ENCODE measurements at regions not wholly inside any gene's neighbourhood (a gene's known extent, or its start where the extent isn't known, plus 50 kb on each side); places are given as distances from the start of the nearest gene placed in this dataset.

DNA sequence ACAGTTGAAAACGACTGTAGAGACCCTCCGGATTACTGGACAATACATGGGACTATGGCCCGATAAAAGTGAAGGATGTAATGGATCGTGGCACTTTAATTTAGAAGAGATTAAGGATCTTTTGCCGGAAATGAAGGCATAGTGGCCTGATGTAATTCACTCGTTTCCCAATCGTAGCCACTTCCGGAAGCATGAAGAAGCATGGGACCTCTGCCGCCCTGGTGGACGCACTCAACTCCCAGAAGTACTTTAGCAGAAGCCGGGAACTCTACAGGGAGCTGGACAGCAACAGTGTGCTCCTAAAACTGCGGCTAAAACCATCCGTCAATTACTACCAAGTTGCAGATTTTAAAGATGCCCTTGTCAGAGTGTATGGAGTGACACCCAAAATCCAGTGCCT, 59.6 kb upstream of the NUPR2 start (continued):
- TF ChIP-seq NANOG (IDR thresholded peaks at IDR 0.05; ENCODE audit: borderline replicate concordance), result no peak
- no peak for TF ChIP-seq POLR2AphosphoS5 (IDR thresholded peaks at IDR 0.05; ENCODE audit: low read depth)
- no peak for TF ChIP-seq STAT1 (IDR thresholded peaks at IDR 0.05; ENCODE audit: unreplicated experiment)
- TF ChIP-seq, protein P1, sequence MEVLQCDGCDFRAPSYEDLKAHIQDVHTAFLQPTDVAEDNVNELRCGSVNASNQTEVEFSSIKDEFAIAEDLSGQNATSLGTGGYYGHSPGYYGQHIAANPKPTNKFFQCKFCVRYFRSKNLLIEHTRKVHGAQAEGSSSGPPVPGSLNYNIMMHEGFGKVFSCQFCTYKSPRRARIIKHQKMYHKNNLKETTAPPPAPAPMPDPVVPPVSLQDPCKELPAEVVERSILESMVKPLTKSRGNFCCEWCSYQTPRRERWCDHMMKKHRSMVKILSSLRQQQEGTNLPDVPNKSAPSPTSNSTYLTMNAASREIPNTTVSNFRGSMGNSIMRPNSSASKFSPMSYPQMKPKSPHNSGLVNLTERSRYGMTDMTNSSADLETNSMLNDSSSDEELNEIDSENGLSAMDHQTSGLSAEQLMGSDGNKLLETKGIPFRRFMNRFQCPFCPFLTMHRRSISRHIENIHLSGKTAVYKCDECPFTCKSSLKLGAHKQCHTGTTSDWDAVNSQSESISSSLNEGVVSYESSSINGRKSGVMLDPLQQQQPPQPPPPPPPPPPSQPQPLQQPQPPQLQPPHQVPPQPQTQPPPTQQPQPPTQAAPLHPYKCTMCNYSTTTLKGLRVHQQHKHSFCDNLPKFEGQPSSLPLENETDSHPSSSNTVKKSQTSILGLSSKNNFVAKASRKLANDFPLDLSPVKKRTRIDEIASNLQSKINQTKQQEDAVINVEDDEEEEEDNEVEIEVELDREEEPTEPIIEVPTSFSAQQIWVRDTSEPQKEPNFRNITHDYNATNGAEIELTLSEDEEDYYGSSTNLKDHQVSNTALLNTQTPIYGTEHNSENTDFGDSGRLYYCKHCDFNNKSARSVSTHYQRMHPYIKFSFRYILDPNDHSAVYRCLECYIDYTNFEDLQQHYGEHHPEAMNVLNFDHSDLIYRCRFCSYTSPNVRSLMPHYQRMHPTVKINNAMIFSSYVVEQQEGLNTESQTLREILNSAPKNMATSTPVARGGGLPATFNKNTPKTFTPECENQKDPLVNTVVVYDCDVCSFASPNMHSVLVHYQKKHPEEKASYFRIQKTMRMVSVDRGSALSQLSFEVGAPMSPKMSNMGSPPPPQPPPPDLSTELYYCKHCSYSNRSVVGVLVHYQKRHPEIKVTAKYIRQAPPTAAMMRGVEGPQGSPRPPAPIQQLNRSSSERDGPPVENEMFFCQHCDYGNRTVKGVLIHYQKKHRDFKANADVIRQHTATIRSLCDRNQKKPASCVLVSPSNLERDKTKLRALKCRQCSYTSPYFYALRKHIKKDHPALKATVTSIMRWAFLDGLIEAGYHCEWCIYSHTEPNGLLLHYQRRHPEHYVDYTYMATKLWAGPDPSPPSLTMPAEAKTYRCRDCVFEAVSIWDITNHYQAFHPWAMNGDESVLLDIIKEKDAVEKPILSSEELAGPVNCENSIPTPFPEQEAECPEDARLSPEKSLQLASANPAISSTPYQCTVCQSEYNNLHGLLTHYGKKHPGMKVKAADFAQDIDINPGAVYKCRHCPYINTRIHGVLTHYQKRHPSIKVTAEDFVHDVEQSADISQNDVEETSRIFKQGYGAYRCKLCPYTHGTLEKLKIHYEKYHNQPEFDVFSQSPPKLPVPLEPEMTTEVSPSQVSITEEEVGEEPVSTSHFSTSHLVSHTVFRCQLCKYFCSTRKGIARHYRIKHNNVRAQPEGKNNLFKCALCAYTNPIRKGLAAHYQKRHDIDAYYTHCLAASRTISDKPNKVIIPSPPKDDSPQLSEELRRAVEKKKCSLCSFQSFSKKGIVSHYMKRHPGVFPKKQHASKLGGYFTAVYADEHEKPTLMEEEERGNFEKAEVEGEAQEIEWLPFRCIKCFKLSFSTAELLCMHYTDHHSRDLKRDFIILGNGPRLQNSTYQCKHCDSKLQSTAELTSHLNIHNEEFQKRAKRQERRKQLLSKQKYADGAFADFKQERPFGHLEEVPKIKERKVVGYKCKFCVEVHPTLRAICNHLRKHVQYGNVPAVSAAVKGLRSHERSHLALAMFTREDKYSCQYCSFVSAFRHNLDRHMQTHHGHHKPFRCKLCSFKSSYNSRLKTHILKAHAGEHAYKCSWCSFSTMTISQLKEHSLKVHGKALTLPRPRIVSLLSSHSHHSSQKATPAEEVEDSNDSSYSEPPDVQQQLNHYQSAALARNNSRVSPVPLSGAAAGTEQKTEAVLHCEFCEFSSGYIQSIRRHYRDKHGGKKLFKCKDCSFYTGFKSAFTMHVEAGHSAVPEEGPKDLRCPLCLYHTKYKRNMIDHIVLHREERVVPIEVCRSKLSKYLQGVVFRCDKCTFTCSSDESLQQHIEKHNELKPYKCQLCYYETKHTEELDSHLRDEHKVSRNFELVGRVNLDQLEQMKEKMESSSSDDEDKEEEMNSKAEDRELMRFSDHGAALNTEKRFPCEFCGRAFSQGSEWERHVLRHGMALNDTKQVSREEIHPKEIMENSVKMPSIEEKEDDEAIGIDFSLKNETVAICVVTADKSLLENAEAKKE (CRISPR knock-in tag; IDR thresholded peaks at IDR 0.05), result no peak
- TF ChIP-seq CREB1 (CRISPR knock-in tag; IDR thresholded peaks at IDR 0.05; ENCODE audit: low read depth), result no peak
- no peak for TF ChIP-seq JUNB (IDR thresholded peaks at IDR 0.05; ENCODE audit: unreplicated experiment)

DNA sequence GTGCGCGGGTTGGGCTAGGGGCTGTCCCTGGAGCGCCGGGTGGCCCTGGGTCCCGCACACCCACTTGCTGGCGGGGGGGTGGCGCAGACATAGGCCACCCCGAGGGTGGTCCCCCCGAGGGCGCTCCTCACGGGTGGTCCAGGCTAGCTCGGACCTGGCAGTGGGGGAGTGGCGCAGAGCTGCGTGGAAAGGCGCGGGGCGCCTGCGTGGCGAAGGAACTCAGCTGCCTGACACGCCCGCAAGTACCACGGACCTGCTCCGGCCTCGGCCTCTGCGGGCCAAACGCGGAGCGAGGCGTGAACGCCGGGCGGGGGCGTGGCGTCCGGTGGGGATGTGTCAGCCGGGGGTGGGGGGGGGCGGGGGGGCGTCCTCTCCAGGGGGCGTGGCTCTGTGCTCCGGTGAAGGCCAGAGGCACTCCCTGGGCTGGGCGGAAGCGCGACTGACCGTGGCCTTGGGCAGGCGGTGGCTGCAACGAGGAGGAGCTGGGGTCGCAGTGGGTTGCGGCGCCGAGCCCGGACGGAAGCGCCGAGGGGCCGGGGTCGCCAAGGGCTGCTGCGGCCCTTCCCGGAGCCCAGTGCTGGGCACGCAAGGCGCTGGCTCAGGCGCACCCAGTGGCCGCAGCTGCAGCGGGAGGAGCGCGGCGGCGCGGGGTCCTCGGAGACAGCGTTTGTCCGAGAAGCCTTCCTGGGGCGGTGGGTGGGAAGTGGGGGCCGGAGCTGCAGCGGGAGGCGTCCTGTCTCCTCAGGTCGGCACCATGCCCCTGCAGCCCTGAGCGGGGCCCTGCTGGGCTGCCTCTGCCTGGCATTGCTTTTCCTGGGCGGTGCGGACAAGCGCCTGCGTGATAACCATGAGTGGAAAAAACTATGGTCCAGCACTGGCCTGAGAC, 58.9 kb upstream of the NUPR2 start:
- Mint-ChIP-seq H3K27ac (no peak overlapping the region), H3K27me3 (ENCODE audit: insufficient read depth, low read depth, poor library complexity) (peaks cover 4% of the 10 kb centered on the region), H3K9me3 (peaks cover 89% of the 10 kb centered on the region), H3K4me3 (no peak overlapping the region), H3K36me3 (ENCODE audit: low read depth) (peaks cover 42% of the 10 kb centered on the region), H3K4me1 (no peaks in the 10 kb centered on the region)
- Histone ChIP-seq H3K36me3 (ENCODE audit: insufficient read depth) (no peaks in the 10 kb centered on the region; the same call in 1 of the 2 replicates), H3K4me3 (no peak overlapping the region), H2AFZ (no peak overlapping the region), H3K79me2 (replicated peaks; ENCODE audit: insufficient read depth) (no peaks in the 10 kb centered on the region), H3K27me3 (ENCODE audit: insufficient read depth) (no peaks in the 10 kb centered on the region), H3K9me2 (ENCODE audit: insufficient read depth) (no peaks in the 10 kb centered on the region), H4K20me1 (replicated peaks; ENCODE audit: insufficient read depth) (no peaks in the 10 kb centered on the region), H3F3A (replicated peaks; ENCODE audit: low read depth) (no peaks in the 10 kb centered on the region), H3K27ac (ENCODE audit: low read depth) (no peak overlapping the region), H3K4me2 (no peak overlapping the region), H3K4me1 (ENCODE audit: insufficient read depth) (no peaks in the 10 kb centered on the region)
- no peak for DNase-seq (ENCODE audit: low spot score)
- TF ChIP-seq, protein P2, sequence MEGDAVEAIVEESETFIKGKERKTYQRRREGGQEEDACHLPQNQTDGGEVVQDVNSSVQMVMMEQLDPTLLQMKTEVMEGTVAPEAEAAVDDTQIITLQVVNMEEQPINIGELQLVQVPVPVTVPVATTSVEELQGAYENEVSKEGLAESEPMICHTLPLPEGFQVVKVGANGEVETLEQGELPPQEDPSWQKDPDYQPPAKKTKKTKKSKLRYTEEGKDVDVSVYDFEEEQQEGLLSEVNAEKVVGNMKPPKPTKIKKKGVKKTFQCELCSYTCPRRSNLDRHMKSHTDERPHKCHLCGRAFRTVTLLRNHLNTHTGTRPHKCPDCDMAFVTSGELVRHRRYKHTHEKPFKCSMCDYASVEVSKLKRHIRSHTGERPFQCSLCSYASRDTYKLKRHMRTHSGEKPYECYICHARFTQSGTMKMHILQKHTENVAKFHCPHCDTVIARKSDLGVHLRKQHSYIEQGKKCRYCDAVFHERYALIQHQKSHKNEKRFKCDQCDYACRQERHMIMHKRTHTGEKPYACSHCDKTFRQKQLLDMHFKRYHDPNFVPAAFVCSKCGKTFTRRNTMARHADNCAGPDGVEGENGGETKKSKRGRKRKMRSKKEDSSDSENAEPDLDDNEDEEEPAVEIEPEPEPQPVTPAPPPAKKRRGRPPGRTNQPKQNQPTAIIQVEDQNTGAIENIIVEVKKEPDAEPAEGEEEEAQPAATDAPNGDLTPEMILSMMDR (conservative IDR thresholded peaks at IDR 0.05; ENCODE audit: low read depth in 2 of 2), result no peak
- no peak for TF ChIP-seq EZH2phosphoT487 (IDR thresholded peaks at IDR 0.05; ENCODE audit: unreplicated experiment)
- no peak for TF ChIP-seq NANOG (IDR thresholded peaks at IDR 0.05; ENCODE audit: borderline replicate concordance)
- no peak for TF ChIP-seq STAT1 (IDR thresholded peaks at IDR 0.05; ENCODE audit: unreplicated experiment)
- no peak for ATAC-seq
